H9 (cell line): ENCODE measurements at regions not wholly inside any gene's neighbourhood (a gene's known extent, or its start where the extent isn't known, plus 50 kb on each side); places are given as distances from the start of the nearest gene placed in this dataset.

Experiments
- DNase-seq: peaks from one replicate; pipeline ENCODE4 v3.0.0-alpha.2; 2017
- H2AFZ ChIP-seq: one replicate; pipeline ENCODE4 v1.6.1; 2013; ENCODE audit warnings: mild to moderate bottlenecking, low read length, control low read depth, moderate library complexity
- H2AK5ac ChIP-seq: 2 replicates; pipeline ENCODE4 v1.6.1; 2013; ENCODE audit warnings: low read length, control low read depth, mixed read lengths; ENCODE audit not compliant: insufficient read length
- H2BK120ac ChIP-seq: one replicate; pipeline ENCODE4 v1.6.1; 2013; ENCODE audit warnings: low read depth, mild to moderate bottlenecking, low read length, control low read depth, inconsistent platforms; ENCODE audit not compliant: poor library complexity, severe bottlenecking
- H2BK12ac ChIP-seq: 2 replicates; pipeline ENCODE4 v1.6.1; 2013; ENCODE audit warnings: low read length, control low read depth, mixed read lengths, low read depth; ENCODE audit not compliant: insufficient read length
- H2BK15ac ChIP-seq: 2 replicates; pipeline ENCODE4 v1.6.1; 2013; ENCODE audit warnings: low read depth, low read length, control low read depth
- H2BK20ac ChIP-seq: one replicate; pipeline ENCODE4 v1.6.1; 2013; ENCODE audit warnings: low read depth, mild to moderate bottlenecking, low read length, control low read depth, inconsistent platforms; ENCODE audit not compliant: poor library complexity, severe bottlenecking
- H2BK5ac ChIP-seq: 2 replicates; pipeline ENCODE4 v1.6.1; 2013; ENCODE audit warnings: low read length, control low read depth, mixed read lengths; ENCODE audit not compliant: insufficient read length
- H3K14ac ChIP-seq: 2 replicates; pipeline ENCODE4 v1.6.1; 2013; ENCODE audit warnings: low read length, control low read depth; ENCODE audit not compliant: insufficient read depth
- H3K18ac ChIP-seq: 2 replicates; pipeline ENCODE4 v1.6.1; 2013; ENCODE audit warnings: low read depth, mild to moderate bottlenecking, mixed read lengths, low read length, control low read depth; ENCODE audit not compliant: insufficient read length
- H3K23ac ChIP-seq: 2 replicates; pipeline ENCODE4 v1.6.1; 2013; ENCODE audit warnings: low read length, control low read depth, mixed read lengths, low read depth; ENCODE audit not compliant: insufficient read length
- H3K23me2 ChIP-seq: 2 replicates; pipeline ENCODE4 v1.6.1; 2013; ENCODE audit warnings: low read depth, mild to moderate bottlenecking, mixed read lengths, low read length, control low read depth; ENCODE audit not compliant: insufficient read length, poor library complexity, severe bottlenecking
- H3K27ac ChIP-seq: 2 replicates; pipeline ENCODE4 v1.5.1; 2013; ENCODE audit warnings: low read length, control low read depth, mixed read lengths, low read depth; ENCODE audit not compliant: insufficient read length
- H3K27me3 ChIP-seq: 2 replicates; pipeline ENCODE4 v1.6.1; 2013; ENCODE audit warnings: low read length, control low read depth, inconsistent platforms; ENCODE audit not compliant: insufficient read depth
- H3K4ac ChIP-seq: 2 replicates; pipeline ENCODE4 v1.6.1; 2013; ENCODE audit warnings: low read depth, mild to moderate bottlenecking, control low read depth, inconsistent platforms, low read length, moderate library complexity
- H3K4me1 ChIP-seq: 2 replicates; pipeline ENCODE4 v1.6.1; 2013; ENCODE audit warnings: low read length, control low read depth, inconsistent platforms; ENCODE audit not compliant: insufficient read depth
- H3K4me2 ChIP-seq: 2 replicates; pipeline ENCODE4 v1.6.1; 2013; ENCODE audit warnings: low read length, control low read depth, mixed read lengths; ENCODE audit not compliant: insufficient read length, insufficient read depth
- H3K56ac ChIP-seq: 2 replicates; pipeline ENCODE4 v1.6.1; 2013; ENCODE audit warnings: low read depth, mild to moderate bottlenecking, mixed read lengths, low read length, control low read depth; ENCODE audit not compliant: insufficient read length
- H3K79me1 ChIP-seq: 2 replicates; pipeline ENCODE4 v1.6.1; 2013; ENCODE audit warnings: low read depth, mild to moderate bottlenecking, moderate library complexity, low read length, control low read depth, inconsistent platforms; ENCODE audit not compliant: insufficient read depth, poor library complexity, severe bottlenecking
- H3K79me2 ChIP-seq: 2 replicates; pipeline ENCODE4 v1.6.1; 2013; ENCODE audit warnings: low read length, control low read depth, inconsistent platforms; ENCODE audit not compliant: insufficient read depth
- H3K9ac ChIP-seq: 2 replicates; pipeline ENCODE4 v1.6.1; 2013; ENCODE audit warnings: low read length, control low read depth, mixed read lengths; ENCODE audit not compliant: insufficient read length; ENCODE audit errors: extremely low read depth
- H3K9me3 ChIP-seq: one replicate; pipeline ENCODE4 v1.6.1; 2013; ENCODE audit warnings: low read depth, low read length, inconsistent platforms; ENCODE audit not compliant: control insufficient read depth
- H3T11ph ChIP-seq: one replicate; pipeline ENCODE4 v1.6.1; 2013; ENCODE audit warnings: mild to moderate bottlenecking, low read length, control low read depth, inconsistent platforms
- H4K20me1 ChIP-seq: one replicate; pipeline ENCODE4 v1.6.1; 2013; ENCODE audit not compliant: control insufficient read depth, insufficient read length, insufficient read depth
- H4K5ac ChIP-seq: 2 replicates; pipeline ENCODE4 v1.6.1; 2013; ENCODE audit warnings: low read depth, mild to moderate bottlenecking, mixed read lengths, low read length, control low read depth; ENCODE audit not compliant: insufficient read length
- H4K8ac ChIP-seq: replicated peaks from 2 replicates; pipeline ENCODE4 v1.6.1; 2013; ENCODE audit warnings: low read length, control low read depth, mixed read lengths, low read depth; ENCODE audit not compliant: insufficient read length
- H4K91ac ChIP-seq: 2 replicates; pipeline ENCODE4 v1.6.1; 2013; ENCODE audit warnings: low read depth, mild to moderate bottlenecking, moderate library complexity, mixed read lengths, low read length, control low read depth; ENCODE audit not compliant: insufficient read length
- H3K27ac Mint-ChIP-seq, 3 experiments: 2 replicates in 2 of 3; 3 replicates in 1 of 3; pipeline ENCODE4 v1.8.0; 2020 to 2021; ENCODE audit warnings: mixed read lengths in 3 of 3, mild to moderate bottlenecking in 1 of 3, moderate library complexity in 1 of 3
- H3K27me3 Mint-ChIP-seq: 2 replicates; pipeline ENCODE4 v1.8.0; 2021; ENCODE audit warnings: low read depth, mild to moderate bottlenecking, moderate library complexity, mixed read lengths
- H3K36me3 Mint-ChIP-seq, 3 experiments: 2 replicates in 2 of 3; 3 replicates in 1 of 3; pipeline ENCODE4 v1.8.0; 2020 to 2021; ENCODE audit warnings: low read depth in 3 of 3, mixed read lengths in 3 of 3; ENCODE audit not compliant: insufficient read depth in 1 of 3
- H3K4me1 Mint-ChIP-seq, 2 experiments: 2 replicates each; pipeline ENCODE4 v1.8.0; 2020; ENCODE audit warnings: mixed read lengths in 2 of 2
- H3K4me3 Mint-ChIP-seq, 2 experiments: 2 replicates in 1 of 2; 3 replicates in 1 of 2; pipeline ENCODE4 v1.8.0; 2020 to 2021; ENCODE audit warnings: mild to moderate bottlenecking in 2 of 2, mixed read lengths in 2 of 2, moderate library complexity in 1 of 2
- H3K9me3 Mint-ChIP-seq, 2 experiments: 2 replicates in 1 of 2; 3 replicates in 1 of 2; pipeline ENCODE4 v1.8.0; 2020; ENCODE audit warnings: mild to moderate bottlenecking in 2 of 2, mixed read lengths in 2 of 2, moderate library complexity in 1 of 2
- WGBS: extraction: QIAGEN DNeasy Blood & Tissue Kit; methylation state at CpG from one replicate; pipeline ENCODE4 v1.1.7; 2013; ENCODE audit warnings: missing lambda C conversion rate, low lambda C conversion rate, mixed read lengths; ENCODE audit not compliant: insufficient read length; ENCODE audit errors: extremely low coverage; 5-methylcytosine and 5-hydroxymethylcytosine counted together
- TF ChIP-seq, protein P1 (sequence below): fragments of 200-600 bp; sonication (generic); conservative IDR thresholded peaks from 3 replicates; pipeline ENCODE4 v1.8.0; 2021; ENCODE audit warnings: antibody characterized with exemption, mild to moderate bottlenecking

DNA sequence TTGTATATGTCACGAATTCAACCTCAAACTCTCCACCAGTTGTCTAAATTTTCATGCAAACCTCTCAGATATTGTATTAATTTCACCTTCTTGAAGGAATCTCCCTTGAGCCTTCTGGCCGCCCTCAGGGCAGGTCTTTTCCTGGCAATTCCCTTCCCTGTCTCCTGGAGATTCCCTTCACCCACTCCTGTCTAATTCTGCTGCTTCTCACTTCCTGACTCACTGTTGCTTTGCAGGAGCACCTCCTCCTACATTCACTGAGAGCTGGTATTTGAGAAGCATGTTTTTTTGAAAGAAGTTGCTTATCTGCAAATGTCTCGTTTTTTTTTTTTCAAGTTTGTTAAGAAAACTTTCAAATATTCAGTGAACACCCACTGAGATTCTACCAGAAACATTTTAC, 79.9 kb upstream of the OTOS start:
- DNase-seq, result no peak
- WGBS, result no CpG with 5 or more reads among the region's 3 CpGs

More for the DNA sequence above, 79.9 kb upstream of the OTOS start:
- Histone ChIP-seq H2BK15ac (no peak overlapping the region), H3K23me2 (no peaks in the 10 kb centered on the region), H3K18ac (no peak overlapping the region), H3K23ac (no peak overlapping the region), H3T11ph (no peak overlapping the region), H2AFZ (no peak overlapping the region), H3K56ac (no peak overlapping the region), H2BK120ac (no peak overlapping the region), H3K27ac (no peak overlapping the region), H4K5ac (no peak overlapping the region), H4K20me1 (no peaks in the 10 kb centered on the region), H3K27me3 (no peaks in the 10 kb centered on the region), H2BK12ac (no peak overlapping the region), H3K4ac (no peak overlapping the region), H2BK5ac (no peak overlapping the region), H3K4me1 (no peaks in the 10 kb centered on the region), H3K79me1 (no peaks in the 10 kb centered on the region), H4K8ac (no peak overlapping the region), H2AK5ac (no peak overlapping the region), H3K79me2 (no peaks in the 10 kb centered on the region), H3K4me2 (no peak overlapping the region), H3K9ac (no peak overlapping the region), H2BK20ac (no peak overlapping the region), H3K9me3 (no peaks in the 10 kb centered on the region), H4K91ac (no peak overlapping the region), H3K14ac (no peak overlapping the region)
- H3K4me1 Mint-ChIP-seq, result no peaks in the 10 kb centered on the region
- TF ChIP-seq, protein P1, sequence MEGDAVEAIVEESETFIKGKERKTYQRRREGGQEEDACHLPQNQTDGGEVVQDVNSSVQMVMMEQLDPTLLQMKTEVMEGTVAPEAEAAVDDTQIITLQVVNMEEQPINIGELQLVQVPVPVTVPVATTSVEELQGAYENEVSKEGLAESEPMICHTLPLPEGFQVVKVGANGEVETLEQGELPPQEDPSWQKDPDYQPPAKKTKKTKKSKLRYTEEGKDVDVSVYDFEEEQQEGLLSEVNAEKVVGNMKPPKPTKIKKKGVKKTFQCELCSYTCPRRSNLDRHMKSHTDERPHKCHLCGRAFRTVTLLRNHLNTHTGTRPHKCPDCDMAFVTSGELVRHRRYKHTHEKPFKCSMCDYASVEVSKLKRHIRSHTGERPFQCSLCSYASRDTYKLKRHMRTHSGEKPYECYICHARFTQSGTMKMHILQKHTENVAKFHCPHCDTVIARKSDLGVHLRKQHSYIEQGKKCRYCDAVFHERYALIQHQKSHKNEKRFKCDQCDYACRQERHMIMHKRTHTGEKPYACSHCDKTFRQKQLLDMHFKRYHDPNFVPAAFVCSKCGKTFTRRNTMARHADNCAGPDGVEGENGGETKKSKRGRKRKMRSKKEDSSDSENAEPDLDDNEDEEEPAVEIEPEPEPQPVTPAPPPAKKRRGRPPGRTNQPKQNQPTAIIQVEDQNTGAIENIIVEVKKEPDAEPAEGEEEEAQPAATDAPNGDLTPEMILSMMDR, result no peak
- no peaks in the 10 kb centered on the region for H3K36me3 Mint-ChIP-seq
- H3K27ac Mint-ChIP-seq, result no peak overlapping the region
- H3K9me3 Mint-ChIP-seq, result peaks cover 5% of the 10 kb centered on the region in 2 experiments; a peak in 4 of 5 replicates
- no peak overlapping the region for H3K4me3 Mint-ChIP-seq
- H3K27me3 Mint-ChIP-seq, result peaks cover 34% of the 10 kb centered on the region
